ENCODE measurements at regions not wholly inside any gene's neighbourhood (a gene's known extent, or its start where the extent isn't known, plus 50 kb on each side); places are given as distances from the start of the nearest gene placed in this dataset.

- H3K36me3 Mint-ChIP-seq (ENCODE audit: low read depth), result no peaks in the 10 kb centered on the region
- H3K27me3 Mint-ChIP-seq (ENCODE audit: low read depth, poor library complexity), result peaks cover 16% of the 10 kb centered on the region
- no peak overlapping the region for H3K4me3 Mint-ChIP-seq
- no peak for TF ChIP-seq CTCF (IDR thresholded peaks at IDR 0.05)
- H3K27ac Mint-ChIP-seq, result no peak overlapping the region
- H3K9me3 Mint-ChIP-seq, result no peaks in the 10 kb centered on the region
- no peak for DNase-seq
- H3K4me1 Mint-ChIP-seq, result no peaks in the 10 kb centered on the region
Measured at GRCh38 chr9:108588246-108588645, 267.5 kb downstream of the ACTL7B start.

GRCh38 chr9:108586471-108587139 lies 269.2 kb downstream of the ACTL7B start:
- Mint-ChIP-seq H3K4me1 (no peaks in the 10 kb centered on the region), H3K9me3 (no peaks in the 10 kb centered on the region), H3K4me3 (no peak overlapping the region), H3K27me3 (ENCODE audit: low read depth, poor library complexity) (peaks cover 20% of the 10 kb centered on the region), H3K36me3 (ENCODE audit: low read depth) (no peaks in the 10 kb centered on the region), H3K27ac (no peak overlapping the region)
- no peak for TF ChIP-seq CTCF (IDR thresholded peaks at IDR 0.05)
- no peak for DNase-seq

GRCh38 chr9:108584860-108585259 lies 270.9 kb downstream of the ACTL7B start:
- H3K4me1 Mint-ChIP-seq, result no peaks in the 10 kb centered on the region
- no peak overlapping the region for H3K4me3 Mint-ChIP-seq
- no peak overlapping the region for H3K27ac Mint-ChIP-seq
- no peaks in the 10 kb centered on the region for H3K36me3 Mint-ChIP-seq (ENCODE audit: low read depth)
- no peak for DNase-seq
- H3K9me3 Mint-ChIP-seq, result no peaks in the 10 kb centered on the region
- TF ChIP-seq CTCF (IDR thresholded peaks at IDR 0.05), result no peak
- H3K27me3 Mint-ChIP-seq (ENCODE audit: low read depth, poor library complexity), result peaks cover 15% of the 10 kb centered on the region

- no peak for TF ChIP-seq CTCF (IDR thresholded peaks at IDR 0.05)
- Mint-ChIP-seq H3K36me3 (ENCODE audit: low read depth) (no peaks in the 10 kb centered on the region), H3K4me3 (no peak overlapping the region), H3K27ac (no peak overlapping the region), H3K27me3 (ENCODE audit: low read depth, poor library complexity) (peaks cover 14% of the 10 kb centered on the region), H3K4me1 (no peaks in the 10 kb centered on the region), H3K9me3 (no peaks in the 10 kb centered on the region)
- DNase-seq, result no peak
Measured at GRCh38 chr9:108582726-108583125, 273.1 kb downstream of the ACTL7B start.

GRCh38 chr9:108579757-108580439 lies 275.9 kb downstream of the ACTL7B start:
- no peaks in the 10 kb centered on the region for H3K36me3 Mint-ChIP-seq (ENCODE audit: low read depth)
- DNase-seq, result no peak
- H3K27ac Mint-ChIP-seq, result no peak overlapping the region
- H3K9me3 Mint-ChIP-seq, result no peaks in the 10 kb centered on the region
- no peak for TF ChIP-seq CTCF (IDR thresholded peaks at IDR 0.05)
- H3K4me3 Mint-ChIP-seq, result no peak overlapping the region
- no peaks in the 10 kb centered on the region for H3K4me1 Mint-ChIP-seq
- peaks cover 15% of the 10 kb centered on the region for H3K27me3 Mint-ChIP-seq (ENCODE audit: low read depth, poor library complexity)

GRCh38 chr9:108575276-108575675 lies 280.5 kb downstream of the ACTL7B start:
- TF ChIP-seq CTCF (IDR thresholded peaks at IDR 0.05), result no peak
- Mint-ChIP-seq H3K4me1 (no peaks in the 10 kb centered on the region), H3K9me3 (no peaks in the 10 kb centered on the region), H3K27ac (no peak overlapping the region), H3K36me3 (ENCODE audit: low read depth) (no peaks in the 10 kb centered on the region), H3K4me3 (no peak overlapping the region), H3K27me3 (ENCODE audit: low read depth, poor library complexity) (peaks cover 15% of the 10 kb centered on the region)
- no peak for DNase-seq

Data from nephron progenitor cell (in vitro differentiated cells).